DND-41 (cell line): ENCODE measurements at regions not wholly inside any gene's neighbourhood (a gene's known extent, or its start where the extent isn't known, plus 50 kb on each side); places are given as distances from the start of the nearest gene placed in this dataset.
A peak's percentile ranks its signal among the peaks of the same experiment; 100 is the strongest.

Experiments used
- ATAC-seq: fragments of 200-7000 bp; cut with Tn5 transposase; 3 replicates; pipeline ENCODE4 v1.9.1; 2021; ENCODE audit warnings: low read depth; ENCODE audit not compliant: insufficient read depth
- DNase-seq: peaks from one replicate; pipeline ENCODE4 v3.0.0-alpha.2; 2020
- H2AFZ ChIP-seq: 2 replicates; pipeline ENCODE4 v1.6.0; 2012; ENCODE audit warnings: low read depth, low read length
- H3K27ac ChIP-seq: 2 replicates; pipeline ENCODE4 v1.5.1; 2012; ENCODE audit warnings: low read length, inconsistent platforms
- H3K27me3 ChIP-seq: fragments of 200-600 bp; sonication (generic); 2 replicates; pipeline ENCODE4 v1.6.0; 2012; ENCODE audit warnings: low read length, mild to moderate bottlenecking, inconsistent platforms; ENCODE audit not compliant: insufficient read depth, poor library complexity
- H3K36me3 ChIP-seq: 2 replicates; pipeline ENCODE4 v1.5.1; 2012; ENCODE audit warnings: low read length, inconsistent platforms; ENCODE audit not compliant: insufficient read depth
- H3K4me1 ChIP-seq: 2 replicates; pipeline ENCODE4 v1.5.1; 2012; ENCODE audit warnings: mild to moderate bottlenecking, low read length; ENCODE audit not compliant: insufficient read depth
- H3K4me2 ChIP-seq: 2 replicates; pipeline ENCODE4 v1.6.0; 2012; ENCODE audit warnings: mild to moderate bottlenecking, moderate library complexity, low read length, inconsistent platforms; ENCODE audit not compliant: insufficient read depth
- H3K4me3 ChIP-seq, 2 experiments: fragments of 200-600 bp in 1 of 2; shearing (Covaris generic) in 1 of 2; 2 replicates each; pipeline ENCODE4 v1.5.1; 2012 to 2016; ENCODE audit warnings: inconsistent platforms in 2 of 2, low read length in 2 of 2, mild to moderate bottlenecking in 2 of 2, low read depth in 1 of 2, moderate library complexity in 1 of 2
- H3K79me2 ChIP-seq: 2 replicates; pipeline ENCODE4 v1.6.0; 2012; ENCODE audit warnings: low read length, inconsistent platforms; ENCODE audit not compliant: insufficient read depth
- H3K9ac ChIP-seq: 2 replicates; pipeline ENCODE4 v1.6.0; 2012; ENCODE audit warnings: low read depth, mild to moderate bottlenecking, inconsistent platforms, low read length, moderate library complexity
- H3K9me3 ChIP-seq: 2 replicates; pipeline ENCODE4 v1.5.1; 2012; ENCODE audit warnings: low read length, moderate library complexity, mild to moderate bottlenecking, inconsistent platforms; ENCODE audit not compliant: insufficient read depth, severe bottlenecking
- H4K20me1 ChIP-seq: 2 replicates; pipeline ENCODE4 v1.6.0; 2012; ENCODE audit warnings: low read length; ENCODE audit not compliant: insufficient read depth
- EZH2 ChIP-seq: IDR thresholded peaks from 3 replicates; pipeline ENCODE4 v1.6.1; 2012; ENCODE audit warnings: borderline replicate concordance, low read depth, mild to moderate bottlenecking, moderate library complexity, low read length, inconsistent platforms; ENCODE audit not compliant: severe bottlenecking
- TF ChIP-seq, protein P1 (sequence below): IDR thresholded peaks from 2 replicates; pipeline ENCODE4 v1.5.1; 2012; ENCODE audit warnings: borderline replicate concordance, low read length, moderate library complexity, mild to moderate bottlenecking; ENCODE audit not compliant: poor library complexity, severe bottlenecking; ENCODE audit errors: extremely low read depth

DNA sequence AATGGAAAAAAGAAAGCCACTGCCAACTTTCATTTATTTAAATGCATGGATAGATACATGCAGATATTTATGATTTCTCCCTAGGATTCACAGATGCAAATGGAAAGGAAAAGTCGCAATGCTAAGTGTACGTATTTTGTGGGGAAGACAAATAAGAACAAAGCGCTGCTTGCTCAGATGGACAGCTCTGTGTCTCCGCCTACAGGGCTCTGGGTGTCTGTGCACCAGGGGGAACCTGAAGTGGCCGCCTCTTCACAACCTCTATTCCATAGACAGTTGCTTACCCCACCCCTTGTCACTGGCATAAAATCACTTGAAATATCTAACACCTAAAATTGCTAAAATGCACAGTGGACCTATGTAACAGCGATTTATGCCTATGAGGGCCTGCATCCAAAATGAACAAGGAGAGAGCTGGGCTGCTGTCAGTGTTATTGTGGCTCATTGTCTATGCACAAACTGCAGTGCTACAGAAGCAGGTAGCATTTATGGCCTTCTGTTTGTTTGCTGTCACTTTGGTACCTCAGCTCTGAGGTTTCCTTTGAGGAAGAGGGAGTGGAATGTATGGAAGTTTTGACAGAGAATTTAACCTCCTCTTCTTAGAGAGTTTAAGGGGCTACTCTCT lies 58.6 kb upstream of the PAGE1 start:
- H3K36me3 ChIP-seq = no peaks in the 10 kb centered on the region

DNA sequence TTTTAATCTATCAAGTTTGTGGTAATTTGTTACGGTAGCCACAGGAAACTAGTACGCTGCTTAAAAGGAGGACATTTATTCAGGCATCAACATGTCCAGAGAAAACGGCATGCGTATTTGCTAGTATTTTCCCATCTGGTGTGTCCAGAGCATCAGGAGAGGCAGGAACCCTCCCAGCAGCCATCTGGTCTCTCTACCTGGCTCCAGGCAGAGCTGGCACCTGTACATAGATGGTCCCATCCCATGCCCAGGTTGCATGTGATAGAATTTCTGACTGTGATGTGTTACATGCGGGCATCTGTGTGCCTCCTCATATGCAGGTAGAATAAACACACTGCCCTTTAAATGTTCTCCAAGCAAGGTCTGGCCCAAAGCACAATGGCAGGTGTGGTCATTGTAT lies 57.9 kb upstream of the PAGE1 start:
- DNase-seq = no peak
- Histone ChIP-seq H3K4me3 (no peak overlapping the region), H3K36me3 (no peaks in the 10 kb centered on the region), H3K9ac (no peak overlapping the region), H4K20me1 (no peaks in the 10 kb centered on the region), H3K27me3 (no peaks in the 10 kb centered on the region), H3K27ac (no peak overlapping the region), H3K4me2 (no peak overlapping the region), H3K4me1 (no peaks in the 10 kb centered on the region), H2AFZ (no peak overlapping the region), H3K79me2 (no peaks in the 10 kb centered on the region), H3K9me3 (no peaks in the 10 kb centered on the region)
- TF ChIP-seq, protein P1, sequence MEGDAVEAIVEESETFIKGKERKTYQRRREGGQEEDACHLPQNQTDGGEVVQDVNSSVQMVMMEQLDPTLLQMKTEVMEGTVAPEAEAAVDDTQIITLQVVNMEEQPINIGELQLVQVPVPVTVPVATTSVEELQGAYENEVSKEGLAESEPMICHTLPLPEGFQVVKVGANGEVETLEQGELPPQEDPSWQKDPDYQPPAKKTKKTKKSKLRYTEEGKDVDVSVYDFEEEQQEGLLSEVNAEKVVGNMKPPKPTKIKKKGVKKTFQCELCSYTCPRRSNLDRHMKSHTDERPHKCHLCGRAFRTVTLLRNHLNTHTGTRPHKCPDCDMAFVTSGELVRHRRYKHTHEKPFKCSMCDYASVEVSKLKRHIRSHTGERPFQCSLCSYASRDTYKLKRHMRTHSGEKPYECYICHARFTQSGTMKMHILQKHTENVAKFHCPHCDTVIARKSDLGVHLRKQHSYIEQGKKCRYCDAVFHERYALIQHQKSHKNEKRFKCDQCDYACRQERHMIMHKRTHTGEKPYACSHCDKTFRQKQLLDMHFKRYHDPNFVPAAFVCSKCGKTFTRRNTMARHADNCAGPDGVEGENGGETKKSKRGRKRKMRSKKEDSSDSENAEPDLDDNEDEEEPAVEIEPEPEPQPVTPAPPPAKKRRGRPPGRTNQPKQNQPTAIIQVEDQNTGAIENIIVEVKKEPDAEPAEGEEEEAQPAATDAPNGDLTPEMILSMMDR = no peak
- no peak for TF ChIP-seq EZH2
- no peak for ATAC-seq

More for the DNA sequence above, 58.6 kb upstream of the PAGE1 start:
- H3K4me1 ChIP-seq = no peaks in the 10 kb centered on the region
- no peak overlapping the region for H3K4me3 ChIP-seq
- no peaks in the 10 kb centered on the region for H3K79me2 ChIP-seq
- no peak for TF ChIP-seq EZH2
- TF ChIP-seq, protein P1 = peak; percentile 72
- no peaks in the 10 kb centered on the region for H3K27me3 ChIP-seq
- H3K9ac ChIP-seq = no peak overlapping the region
- peak; percentile 74 for ATAC-seq
- no peak overlapping the region for H3K27ac ChIP-seq
- DNase-seq = peak; percentile 45
- no peaks in the 10 kb centered on the region for H3K9me3 ChIP-seq
- no peak overlapping the region for H3K4me2 ChIP-seq
- H2AFZ ChIP-seq = no peak overlapping the region
- H4K20me1 ChIP-seq = no peaks in the 10 kb centered on the region

DNA sequence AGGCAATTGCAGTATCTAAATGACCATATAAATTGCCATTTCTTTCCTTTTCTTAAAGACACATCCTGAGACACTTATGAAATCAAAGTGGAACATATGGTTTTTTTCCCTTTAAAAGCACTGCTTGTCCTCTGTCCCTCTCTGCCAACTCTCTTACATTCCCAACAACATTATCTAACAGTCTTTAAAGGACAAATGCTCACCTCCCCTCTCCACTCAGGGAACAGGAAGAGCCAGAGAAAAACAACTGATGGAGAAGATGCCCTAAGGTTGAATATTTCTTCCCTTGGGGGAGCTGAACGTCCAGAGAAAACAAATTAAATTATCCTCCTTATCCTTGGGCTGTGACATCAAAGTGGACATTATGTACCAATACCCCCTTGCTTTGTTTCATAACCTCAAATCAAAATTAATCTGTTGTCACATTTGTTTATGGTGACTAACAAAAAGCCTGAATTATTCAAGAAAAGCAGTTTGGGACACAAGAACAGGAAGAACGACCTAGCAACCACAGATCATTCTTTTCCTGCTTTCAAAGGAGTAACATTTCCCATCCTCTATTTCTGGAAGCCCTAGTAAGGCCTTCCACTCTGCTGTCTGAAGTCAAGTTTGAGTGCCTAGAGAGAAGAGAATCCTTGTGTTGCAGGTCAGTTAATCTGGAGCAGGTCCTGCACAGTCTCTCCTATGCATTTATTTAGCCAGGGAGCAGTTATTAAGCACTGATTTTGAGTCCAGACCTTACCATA lies 52.6 kb upstream of the PAGE1 start:
- H3K27ac ChIP-seq = no peak overlapping the region
- ATAC-seq = no peak
- no peaks in the 10 kb centered on the region for H3K79me2 ChIP-seq
- TF ChIP-seq, protein P1 = no peak
- TF ChIP-seq EZH2 = no peak
- no peak overlapping the region for H3K9ac ChIP-seq
- H3K36me3 ChIP-seq = no peaks in the 10 kb centered on the region
- no peak for DNase-seq
- no peak overlapping the region for H2AFZ ChIP-seq
- no peak overlapping the region for H3K4me2 ChIP-seq
- no peaks in the 10 kb centered on the region for H3K9me3 ChIP-seq
- H3K4me3 ChIP-seq = no peak overlapping the region
- no peaks in the 10 kb centered on the region for H3K4me1 ChIP-seq
- no peaks in the 10 kb centered on the region for H4K20me1 ChIP-seq
- H3K27me3 ChIP-seq = no peaks in the 10 kb centered on the region
